ENCODE measurements at regions not wholly inside any gene's neighbourhood (a gene's known extent, or its start where the extent isn't known, plus 50 kb on each side); places are given as distances from the start of the nearest gene placed in this dataset.
A peak's percentile ranks its signal among the peaks of the same experiment; 100 is the strongest.

- dilution Hi-C loops (cut with MboI; ENCODE audit: extremely low pct_ligation_motif_present, low sequenced_read_pairs): no loop called here
- H3K9me3 ChIP-seq (ENCODE audit: control insufficient read depth, low read depth, low read length): no peaks in the 10 kb centered on the region
- no peak overlapping the region for H3K4me3 ChIP-seq (ENCODE audit: control insufficient read depth in 2 of 3, extremely low read depth in 1 of 3, insufficient read depth in 2 of 3, low read depth in 1 of 3, low read length in 3 of 3)
- no peaks in the 10 kb centered on the region for H3K27me3 ChIP-seq (ENCODE audit: control insufficient read depth, extremely low read depth, insufficient read depth, low read length)
- no peaks in the 10 kb centered on the region for H3K4me1 ChIP-seq (ENCODE audit: control insufficient read depth, extremely low read depth, insufficient read depth, low read length)
- no peaks in the 10 kb centered on the region for H3K79me2 ChIP-seq (ENCODE audit: control insufficient read depth, insufficient read depth, low read length)
- no peak overlapping the region for H2AFZ ChIP-seq (ENCODE audit: control insufficient read depth, low read length)
- H3K9ac ChIP-seq (ENCODE audit: control insufficient read depth, extremely low read depth, insufficient read depth, low read length): no peak overlapping the region
- no peak overlapping the region for H3K4me2 ChIP-seq (ENCODE audit: control insufficient read depth, extremely low read depth, insufficient read depth, low read depth, low read length)
- no peak for TF ChIP-seq EZH2 (IDR thresholded peaks at IDR 0.05; ENCODE audit: low read length)
- TF ChIP-seq, protein P1, sequence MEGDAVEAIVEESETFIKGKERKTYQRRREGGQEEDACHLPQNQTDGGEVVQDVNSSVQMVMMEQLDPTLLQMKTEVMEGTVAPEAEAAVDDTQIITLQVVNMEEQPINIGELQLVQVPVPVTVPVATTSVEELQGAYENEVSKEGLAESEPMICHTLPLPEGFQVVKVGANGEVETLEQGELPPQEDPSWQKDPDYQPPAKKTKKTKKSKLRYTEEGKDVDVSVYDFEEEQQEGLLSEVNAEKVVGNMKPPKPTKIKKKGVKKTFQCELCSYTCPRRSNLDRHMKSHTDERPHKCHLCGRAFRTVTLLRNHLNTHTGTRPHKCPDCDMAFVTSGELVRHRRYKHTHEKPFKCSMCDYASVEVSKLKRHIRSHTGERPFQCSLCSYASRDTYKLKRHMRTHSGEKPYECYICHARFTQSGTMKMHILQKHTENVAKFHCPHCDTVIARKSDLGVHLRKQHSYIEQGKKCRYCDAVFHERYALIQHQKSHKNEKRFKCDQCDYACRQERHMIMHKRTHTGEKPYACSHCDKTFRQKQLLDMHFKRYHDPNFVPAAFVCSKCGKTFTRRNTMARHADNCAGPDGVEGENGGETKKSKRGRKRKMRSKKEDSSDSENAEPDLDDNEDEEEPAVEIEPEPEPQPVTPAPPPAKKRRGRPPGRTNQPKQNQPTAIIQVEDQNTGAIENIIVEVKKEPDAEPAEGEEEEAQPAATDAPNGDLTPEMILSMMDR (optimal IDR thresholded peaks at IDR 0.05 in 1 of 3, IDR thresholded peaks at IDR 0.05 in 1 of 3, conservative IDR thresholded peaks at IDR 0.05 in 1 of 3; ENCODE audit: extremely low read depth in 1 of 3, insufficient read depth in 2 of 3, low read length in 3 of 3): peak; percentile 41 to 63 (median 58)
- H3K9me1 ChIP-seq (ENCODE audit: control insufficient read depth, extremely low read depth, insufficient read depth, low read length): no peaks in the 10 kb centered on the region
- DNase-seq (ENCODE audit: low read depth, low spot score): no peak
- FAIRE-seq: peak; percentile 41
- H3K27ac ChIP-seq (ENCODE audit: control insufficient read depth, insufficient read depth, low read length): no peak overlapping the region
- H4K20me1 ChIP-seq (ENCODE audit: control insufficient read depth, extremely low read depth, insufficient read depth, low read length): no peaks in the 10 kb centered on the region
- no peaks in the 10 kb centered on the region for H3K36me3 ChIP-seq (ENCODE audit: control insufficient read depth in 2 of 2, extremely low read depth in 1 of 2, insufficient read depth in 2 of 2, low read length in 2 of 2)
Measured at GRCh38 chr11:93089474-93090102, 108.2 kb downstream of the SLC36A4 start.
